Fibroblast of the aortic adventitia (primary cell): ENCODE measurements at regions not wholly inside any gene's neighbourhood (a gene's known extent, or its start where the extent isn't known, plus 50 kb on each side); places are given as distances from the start of the nearest gene placed in this dataset.

Source experiments
- DNase-seq: peaks from one replicate; pipeline ENCODE4 v3.0.0-alpha.2; 2010; ENCODE audit warnings: low read depth
- H3K4me3 ChIP-seq: 2 replicates; pipeline ENCODE4 v1.5.1; 2011; ENCODE audit warnings: low read depth, mild to moderate bottlenecking, control low read depth, low read length, moderate library complexity
- CTCF ChIP-seq: IDR thresholded peaks from 2 replicates; pipeline ENCODE4 v1.5.1; 2011; ENCODE audit warnings: mild to moderate bottlenecking, low read length, control low read depth, inconsistent platforms; ENCODE audit not compliant: insufficient read depth

GRCh38 chr4:123770884-123771283, 374.3 kb downstream of the SPRY1 start:
- TF ChIP-seq CTCF, result no peak
- no peak for DNase-seq
- no peak overlapping the region for H3K4me3 ChIP-seq

GRCh38 chr4:123776267-123776666, 379.7 kb downstream of the SPRY1 start:
- DNase-seq, result no peak
- TF ChIP-seq CTCF, result no peak
- H3K4me3 ChIP-seq, result no peak overlapping the region

GRCh38 chr4:123777373-123777772, 380.8 kb downstream of the SPRY1 start:
- peak; percentile 66 for DNase-seq
- H3K4me3 ChIP-seq, result no peak overlapping the region
- TF ChIP-seq CTCF, result no peak

- H3K4me3 ChIP-seq, result no peak overlapping the region
- DNase-seq, result peak; percentile 82
- no peak for TF ChIP-seq CTCF
Measured at GRCh38 chr4:123783151-123783790, 386.7 kb downstream of the SPRY1 start.

GRCh38 chr4:123783921-123784320, 387.3 kb downstream of the SPRY1 start:
- H3K4me3 ChIP-seq, result no peak overlapping the region
- DNase-seq, result no peak
- no peak for TF ChIP-seq CTCF

GRCh38 chr4:123784626-123785025, 388.0 kb downstream of the SPRY1 start:
- no peak for DNase-seq
- no peak overlapping the region for H3K4me3 ChIP-seq
- peak; percentile 26 for TF ChIP-seq CTCF

- no peak overlapping the region for H3K4me3 ChIP-seq
- DNase-seq, result peak; percentile 98
- TF ChIP-seq CTCF, result no peak
Measured at GRCh38 chr4:123785538-123785937, 388.9 kb downstream of the SPRY1 start.
